HCT116 (cell line): ENCODE measurements at regions not wholly inside any gene's neighbourhood (a gene's known extent, or its start where the extent isn't known, plus 50 kb on each side); places are given as distances from the start of the nearest gene placed in this dataset.

Experiments
- CEBPB ChIP-seq: IDR thresholded peaks from 2 replicates; pipeline ENCODE4 v1.6.1; 2012; ENCODE audit warnings: low read depth
- EZH2 ChIP-seq: fragments of 200-600 bp; sonication (generic); IDR thresholded peaks from 2 replicates; pipeline ENCODE4 v1.6.1; 2017; ENCODE audit warnings: antibody characterized with exemption, mixed run types
- EZH2phosphoT487 ChIP-seq: fragments of 200-600 bp; IDR thresholded peaks from 2 replicates; pipeline ENCODE4 v1.6.1; 2018; ENCODE audit warnings: antibody characterized with exemption, borderline replicate concordance
- MAX ChIP-seq: IDR thresholded peaks from 2 replicates; pipeline ENCODE4 v1.6.1; 2012
- POLR2A ChIP-seq: IDR thresholded peaks from 2 replicates; pipeline ENCODE4 v1.7.0; 2011; ENCODE audit warnings: borderline replicate concordance; ENCODE audit not compliant: insufficient read depth, insufficient read length; ENCODE audit errors: extremely low read depth
- POLR2AphosphoS5 ChIP-seq: IDR thresholded peaks from 2 replicates; pipeline ENCODE4 v1.6.1; 2011; ENCODE audit warnings: mild to moderate bottlenecking, low read depth, low read length, moderate library complexity
- RAD21 ChIP-seq: IDR thresholded peaks from 2 replicates; pipeline ENCODE4 v1.6.1; 2012; ENCODE audit warnings: low read depth, mild to moderate bottlenecking
- REST ChIP-seq: IDR thresholded peaks from 2 replicates; pipeline ENCODE4 v1.6.1; 2012; ENCODE audit warnings: low read depth
- TCF7L2 ChIP-seq: IDR thresholded peaks from 2 replicates; pipeline ENCODE4 v1.7.0; 2011; ENCODE audit warnings: borderline replicate concordance, inconsistent platforms; ENCODE audit not compliant: insufficient read depth, insufficient read length; ENCODE audit errors: extremely low read depth
- ZFX ChIP-seq: fragments of 450-650 bp; IDR thresholded peaks from 2 replicates; pipeline ENCODE4 v1.6.1; 2017
- ZNF274 ChIP-seq: fragments of 200-500 bp; sonication (Bioruptor generic); IDR thresholded peaks from 2 replicates; pipeline ENCODE4 v1.6.1; 2014; ENCODE audit warnings: mild to moderate bottlenecking, low read depth, low read length, inconsistent platforms
- TF ChIP-seq, protein P1 (sequence below), 3 experiments: fragments of 200-600 bp in 1 of 3; sonication (generic) in 1 of 3; IDR thresholded peaks in 2 of 3; conservative IDR thresholded peaks in 1 of 3; 2 replicates each; pipeline ENCODE4 v1.5.1; 2012 to 2017; ENCODE audit warnings: low read depth in 2 of 3, low read length in 2 of 3, antibody characterized with exemption in 1 of 3, borderline replicate concordance in 1 of 3, control low read depth in 1 of 3, mild to moderate bottlenecking in 1 of 3, mixed read lengths in 1 of 3, mixed run types in 1 of 3, moderate library complexity in 1 of 3; ENCODE audit not compliant: insufficient read depth in 1 of 3
- TF ChIP-seq, protein P2 (sequence below): IDR thresholded peaks from 2 replicates; pipeline ENCODE4 v1.6.1; 2012

- TF ChIP-seq, protein P1, sequence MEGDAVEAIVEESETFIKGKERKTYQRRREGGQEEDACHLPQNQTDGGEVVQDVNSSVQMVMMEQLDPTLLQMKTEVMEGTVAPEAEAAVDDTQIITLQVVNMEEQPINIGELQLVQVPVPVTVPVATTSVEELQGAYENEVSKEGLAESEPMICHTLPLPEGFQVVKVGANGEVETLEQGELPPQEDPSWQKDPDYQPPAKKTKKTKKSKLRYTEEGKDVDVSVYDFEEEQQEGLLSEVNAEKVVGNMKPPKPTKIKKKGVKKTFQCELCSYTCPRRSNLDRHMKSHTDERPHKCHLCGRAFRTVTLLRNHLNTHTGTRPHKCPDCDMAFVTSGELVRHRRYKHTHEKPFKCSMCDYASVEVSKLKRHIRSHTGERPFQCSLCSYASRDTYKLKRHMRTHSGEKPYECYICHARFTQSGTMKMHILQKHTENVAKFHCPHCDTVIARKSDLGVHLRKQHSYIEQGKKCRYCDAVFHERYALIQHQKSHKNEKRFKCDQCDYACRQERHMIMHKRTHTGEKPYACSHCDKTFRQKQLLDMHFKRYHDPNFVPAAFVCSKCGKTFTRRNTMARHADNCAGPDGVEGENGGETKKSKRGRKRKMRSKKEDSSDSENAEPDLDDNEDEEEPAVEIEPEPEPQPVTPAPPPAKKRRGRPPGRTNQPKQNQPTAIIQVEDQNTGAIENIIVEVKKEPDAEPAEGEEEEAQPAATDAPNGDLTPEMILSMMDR (IDR thresholded peaks at IDR 0.05 in 2 of 3, conservative IDR thresholded peaks at IDR 0.05 in 1 of 3; ENCODE audit: borderline replicate concordance in 1 of 3, insufficient read depth in 1 of 3, low read depth in 2 of 3, low read length in 2 of 3) = no peak
- TF ChIP-seq EZH2 (no peak), TCF7L2 (no peak), POLR2AphosphoS5 (no peak), POLR2A (no peak), EZH2phosphoT487 (no peak), MAX (no peak), ZNF274 (no peak), ZFX (no peak), CEBPB (no peak), REST (no peak), RAD21 (no peak)
- TF ChIP-seq, protein P2, sequence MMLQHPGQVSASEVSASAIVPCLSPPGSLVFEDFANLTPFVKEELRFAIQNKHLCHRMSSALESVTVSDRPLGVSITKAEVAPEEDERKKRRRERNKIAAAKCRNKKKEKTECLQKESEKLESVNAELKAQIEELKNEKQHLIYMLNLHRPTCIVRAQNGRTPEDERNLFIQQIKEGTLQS = no peak
These were observed 112.7 kb downstream of the SIPA1L2 start for GRCh38 chr1:232517204-232517603.
